GM18867 (cell line): ENCODE measurements at regions not wholly inside any gene's neighbourhood (a gene's known extent, or its start where the extent isn't known, plus 50 kb on each side); places are given as distances from the start of the nearest gene placed in this dataset.

ENCODE experiments used
- ATAC-seq: cut with Tn5 transposase; IDR thresholded peaks from one replicate; pipeline ENCODE4 v1.9.1; 2021; ENCODE audit warnings: mild to moderate bottlenecking, moderate library complexity; ENCODE audit not compliant: unreplicated experiment

DNA sequence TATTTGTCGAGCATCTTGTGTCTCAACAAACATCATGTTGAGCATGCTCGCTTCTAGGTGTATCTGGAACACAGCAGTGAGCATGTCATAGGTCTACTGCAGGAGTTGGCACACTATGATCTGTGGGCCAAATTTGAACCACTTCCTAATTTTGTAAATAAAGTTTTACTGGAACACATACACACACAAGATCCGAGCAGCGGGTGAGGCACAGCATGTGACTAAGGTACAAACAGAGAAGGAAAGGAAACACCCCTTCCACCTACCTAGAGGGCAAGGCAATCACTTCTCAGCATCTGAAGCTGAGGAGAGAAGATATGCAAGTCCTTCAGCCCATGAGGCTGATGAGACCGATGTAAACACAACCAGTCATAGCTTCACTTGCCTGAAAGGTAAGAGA lies 200.4 kb downstream of the MED10 start:
- no peak for ATAC-seq

DNA sequence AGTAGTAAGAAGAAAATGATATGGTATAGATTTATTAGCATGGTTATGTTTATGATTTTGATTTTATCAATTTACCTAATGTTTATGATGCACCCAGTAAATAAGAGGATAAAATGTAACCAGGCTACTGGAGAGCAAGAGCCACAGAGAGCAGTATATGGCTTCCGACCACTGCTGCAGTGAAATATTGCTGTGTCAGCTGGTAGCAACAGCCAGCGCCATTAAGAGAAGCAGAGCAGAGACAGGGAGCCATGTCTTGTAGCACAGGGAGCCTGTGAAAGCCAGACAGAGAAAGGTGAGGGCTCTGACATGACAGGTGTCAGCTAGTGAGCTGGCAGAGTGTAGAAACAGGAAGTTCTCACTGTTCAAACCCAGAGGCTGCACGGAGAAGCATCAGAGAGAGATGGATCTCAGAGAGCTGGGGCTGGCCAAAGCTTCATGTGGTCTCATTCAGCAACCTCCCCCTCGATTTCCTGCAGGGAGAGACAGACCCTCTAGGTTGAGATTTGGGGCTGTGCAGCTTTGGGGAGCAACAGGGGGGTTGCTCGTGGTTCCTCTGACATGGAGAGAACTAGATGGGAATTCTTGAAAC lies 202.1 kb downstream of the MED10 start:
- ATAC-seq = peak; percentile 77

DNA sequence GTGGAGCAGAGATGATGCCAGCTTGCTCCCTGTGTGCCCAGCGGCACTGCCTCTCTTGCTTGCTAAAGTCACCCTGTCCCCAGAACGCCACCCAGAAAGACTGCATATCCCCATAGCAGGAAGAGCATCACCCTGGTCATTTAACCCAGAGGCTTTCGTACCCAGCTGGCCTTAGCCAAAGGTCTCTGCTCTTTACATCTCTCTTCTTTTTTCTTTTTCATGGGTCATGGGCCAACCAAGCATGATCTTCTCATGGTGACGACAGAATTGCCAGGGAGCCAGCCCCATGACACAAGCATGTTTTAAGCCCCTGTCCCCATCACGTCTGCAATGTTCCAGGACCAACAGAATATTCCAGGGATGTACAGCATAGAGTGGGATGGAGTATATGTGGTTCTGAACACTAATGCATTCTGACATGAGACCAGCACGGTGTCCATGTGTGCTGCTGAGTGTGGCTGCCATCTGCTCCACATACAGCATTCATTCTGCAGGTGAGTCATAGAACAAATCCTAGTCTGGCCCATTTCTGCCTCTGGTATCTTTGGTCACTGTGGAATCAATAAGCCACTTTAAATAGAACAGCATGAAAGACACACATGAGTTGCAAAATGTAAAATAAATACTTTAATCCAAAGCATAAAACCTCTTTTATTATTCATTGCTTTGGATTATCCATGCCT lies 203.0 kb downstream of the MED10 start:
- no peak for ATAC-seq

DNA sequence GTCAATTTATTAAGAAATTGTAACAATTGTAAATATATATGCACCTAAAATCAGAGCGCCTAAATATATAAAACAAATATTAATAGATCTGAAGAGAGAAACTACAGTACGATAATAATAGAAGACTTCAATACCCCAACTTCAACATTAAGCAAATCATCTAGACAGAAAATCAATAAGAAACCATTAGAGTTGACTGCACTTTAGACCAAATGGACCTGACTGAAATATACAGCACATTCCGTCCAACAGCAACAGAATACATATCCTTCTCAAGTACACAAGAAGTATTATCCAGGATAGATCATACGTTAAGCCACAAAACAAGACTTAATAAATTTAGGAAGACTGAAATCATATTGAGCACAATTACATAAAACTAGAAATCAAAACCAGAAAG lies 208.7 kb downstream of the MED10 start:
- ATAC-seq = no peak

DNA sequence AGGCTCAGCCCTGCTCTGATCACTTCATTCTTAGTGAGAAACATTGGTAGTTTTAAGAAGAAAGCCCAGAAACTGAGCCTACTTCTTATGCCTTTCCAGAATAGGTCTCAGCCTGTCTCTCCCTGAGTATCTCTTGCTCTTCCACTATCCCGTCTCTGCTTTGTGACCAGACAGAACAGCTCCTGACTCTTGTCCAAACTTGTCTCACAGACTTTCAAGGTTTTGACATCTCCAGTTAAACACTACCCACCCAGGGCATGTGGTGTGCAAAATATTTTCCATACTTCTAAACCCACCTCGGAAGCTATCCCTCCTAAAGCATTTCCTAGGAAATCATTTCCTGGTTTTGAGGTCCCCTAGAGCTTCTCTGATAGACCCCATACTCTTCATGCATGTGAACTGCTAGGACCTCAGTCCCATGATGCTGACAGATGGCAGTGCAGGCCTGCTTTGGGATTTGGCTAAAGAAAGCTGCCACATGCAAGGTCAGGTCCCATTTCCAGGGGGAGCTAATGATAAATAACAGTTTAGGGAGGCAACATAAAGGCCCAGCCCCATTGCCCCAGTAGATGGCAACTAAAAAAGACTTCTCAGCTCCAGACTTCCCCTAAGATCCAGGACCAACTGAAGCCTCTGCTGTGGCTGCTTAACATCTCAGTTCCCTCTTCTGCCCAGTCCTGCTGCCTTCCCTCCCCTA lies 211.5 kb downstream of the MED10 start:
- ATAC-seq = no peak

DNA sequence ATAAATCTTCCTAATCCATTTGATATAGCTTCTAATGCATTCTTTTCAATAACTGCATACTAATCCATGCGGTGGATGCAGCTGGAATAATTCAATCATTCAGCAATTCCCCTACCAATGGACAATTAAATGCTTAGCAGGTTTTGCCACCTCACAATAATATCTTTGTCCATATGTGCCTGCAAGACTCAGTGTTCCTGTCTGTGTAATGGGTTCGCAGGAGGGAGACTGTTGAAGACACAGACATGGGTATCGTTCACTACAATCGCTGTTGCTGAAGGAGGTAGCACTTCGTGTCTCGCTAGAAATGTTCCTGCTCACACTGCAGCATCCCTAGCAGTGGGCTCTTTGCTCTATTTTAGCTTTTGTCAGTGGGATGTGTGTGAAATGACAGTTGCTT lies 214.4 kb downstream of the MED10 start:
- no peak for ATAC-seq

DNA sequence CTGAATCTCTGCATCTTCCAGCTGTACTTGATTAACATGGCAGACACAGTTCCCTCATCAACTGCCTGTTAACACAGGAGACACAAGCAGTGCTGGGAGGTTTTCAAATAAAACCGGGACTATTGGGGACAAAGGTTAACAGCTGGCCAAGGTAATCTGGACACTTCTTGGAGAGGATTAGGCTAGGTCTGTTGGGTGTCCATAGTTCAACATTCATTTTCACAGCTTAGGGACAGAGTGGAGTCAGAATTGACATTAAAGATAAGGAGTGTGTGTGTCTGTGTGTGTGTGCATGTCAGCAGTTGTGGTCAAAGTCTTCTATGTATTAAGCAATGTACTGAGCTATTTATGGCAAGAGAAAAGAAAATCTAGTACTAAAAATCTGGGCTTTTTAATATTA lies 216.2 kb downstream of the MED10 start:
- ATAC-seq = no peak

DNA sequence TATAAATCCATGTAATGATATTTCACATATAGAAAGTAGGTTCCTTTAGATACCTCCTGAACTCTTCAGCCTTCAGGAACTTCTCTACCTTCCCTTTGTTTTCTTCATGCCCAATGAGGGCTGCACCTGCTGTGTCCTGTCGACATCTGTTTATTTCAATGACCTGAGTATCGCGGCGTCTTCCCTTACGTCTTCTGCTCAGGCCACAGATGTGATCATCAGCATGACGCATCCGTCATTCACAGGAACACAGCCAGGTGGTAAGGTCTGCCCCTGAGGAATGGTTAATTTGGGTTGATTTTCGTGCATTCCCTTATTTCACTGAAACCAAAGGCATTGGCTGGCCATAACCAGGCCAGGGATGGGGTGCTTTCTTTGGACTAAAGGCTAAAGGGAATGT lies 217.1 kb downstream of the MED10 start:
- no peak for ATAC-seq

DNA sequence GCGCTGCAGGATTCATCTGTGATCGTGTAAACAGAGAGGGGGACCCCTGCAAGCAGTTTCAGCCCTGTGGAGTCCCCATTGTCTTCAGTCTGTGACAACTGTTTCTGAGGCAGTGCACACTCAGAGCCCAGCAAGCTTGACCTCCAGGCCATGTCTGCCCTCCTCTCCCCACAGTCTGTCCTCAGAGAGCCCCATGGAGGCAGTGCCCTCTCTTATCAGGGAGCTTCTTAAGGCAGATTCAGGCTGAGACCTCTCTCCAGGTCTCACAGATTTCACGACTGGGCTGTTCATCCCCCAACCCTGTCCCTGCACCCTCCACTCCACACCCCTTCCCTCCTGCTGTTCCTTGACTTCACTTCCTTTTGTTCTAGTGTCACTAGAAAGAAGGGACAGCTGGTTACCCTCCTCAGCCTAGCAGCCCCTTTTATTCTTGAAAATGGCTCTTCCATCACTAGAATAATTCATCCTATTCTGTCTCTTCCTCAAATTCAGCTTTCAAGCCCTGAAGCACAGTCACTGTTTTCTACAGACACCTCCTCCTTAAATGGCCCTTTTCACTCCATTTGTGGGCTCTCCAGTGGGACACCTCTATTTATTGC lies 218.4 kb downstream of the MED10 start:
- no peak for ATAC-seq

DNA sequence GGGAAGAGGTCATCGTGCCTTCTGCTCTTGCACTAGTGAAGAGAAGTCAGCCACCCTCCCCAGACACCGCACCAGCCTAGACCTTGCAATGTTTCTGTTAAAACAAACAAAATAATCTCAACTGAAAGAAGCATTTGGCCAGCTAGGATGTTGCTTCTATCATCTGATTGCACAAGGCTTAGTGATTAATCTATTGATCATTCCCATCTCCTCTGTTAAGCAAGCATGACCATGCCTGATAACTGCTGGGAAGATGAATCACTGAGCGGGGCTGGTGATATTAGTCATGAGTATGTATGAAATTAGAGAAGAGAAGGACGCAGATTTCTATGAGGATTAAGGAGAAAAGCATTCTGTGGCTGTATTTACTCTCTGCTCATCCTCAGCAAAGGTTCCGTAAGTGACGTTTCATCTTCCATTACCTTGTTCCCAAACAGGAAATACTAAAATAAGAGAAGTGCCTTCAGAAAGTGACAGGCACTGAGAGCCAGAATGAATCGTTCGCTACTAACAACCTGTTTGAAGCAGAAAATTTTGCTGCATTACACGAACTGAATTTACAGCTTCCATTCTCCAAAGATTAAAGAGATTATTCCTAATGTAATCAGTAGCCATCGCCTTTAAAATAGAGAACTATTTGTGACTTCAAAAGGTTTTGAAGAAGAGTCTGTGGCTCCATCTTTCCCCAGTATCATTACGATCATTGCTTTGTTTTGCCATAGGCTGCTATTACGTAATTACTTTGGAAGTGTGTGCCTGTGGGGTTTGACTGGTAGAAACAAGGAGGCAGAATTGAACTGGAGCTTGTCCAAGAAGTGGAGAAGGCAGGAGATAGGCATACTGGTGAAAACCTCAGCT lies 219.1 kb downstream of the MED10 start:
- ATAC-seq = no peak

DNA sequence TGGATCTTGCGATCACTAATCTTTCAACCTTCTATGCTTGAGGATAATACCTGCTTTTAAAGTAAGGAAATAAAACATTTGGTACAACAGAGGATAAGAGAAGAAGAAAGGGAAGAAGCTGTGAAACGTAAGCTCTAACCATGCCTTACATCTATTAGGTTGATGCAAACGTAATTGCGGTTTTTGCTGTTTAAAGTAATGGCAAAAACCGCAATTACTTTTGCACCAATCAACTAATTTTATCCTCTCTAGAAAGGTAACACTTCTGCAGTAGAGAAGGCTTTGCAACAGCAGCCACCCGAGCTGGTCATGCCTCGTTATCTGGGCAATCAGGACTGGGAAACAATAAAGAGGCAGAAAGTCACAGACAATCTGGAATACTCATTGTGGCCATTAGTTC lies 224.1 kb downstream of the MED10 start:
- no peak for ATAC-seq

DNA sequence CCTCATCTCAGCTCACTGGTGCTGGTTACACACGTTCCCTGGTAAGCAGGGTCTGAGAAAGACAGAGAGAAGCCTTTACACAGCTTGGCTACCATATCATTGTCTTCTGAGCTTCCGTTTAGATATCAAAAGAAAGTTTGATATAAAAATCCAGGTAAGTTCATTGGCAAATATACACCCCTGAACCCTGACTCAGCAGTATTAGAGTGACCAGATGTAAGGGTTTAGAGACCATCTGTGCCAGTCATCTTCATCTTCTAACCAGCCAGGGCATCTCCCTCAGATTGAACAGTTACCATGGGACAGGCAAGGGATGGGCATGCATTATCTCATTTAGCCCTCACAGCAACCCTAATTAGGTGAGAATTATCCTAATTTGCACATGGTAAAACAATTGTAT lies 232.1 kb downstream of the MED10 start:
- no peak for ATAC-seq

DNA sequence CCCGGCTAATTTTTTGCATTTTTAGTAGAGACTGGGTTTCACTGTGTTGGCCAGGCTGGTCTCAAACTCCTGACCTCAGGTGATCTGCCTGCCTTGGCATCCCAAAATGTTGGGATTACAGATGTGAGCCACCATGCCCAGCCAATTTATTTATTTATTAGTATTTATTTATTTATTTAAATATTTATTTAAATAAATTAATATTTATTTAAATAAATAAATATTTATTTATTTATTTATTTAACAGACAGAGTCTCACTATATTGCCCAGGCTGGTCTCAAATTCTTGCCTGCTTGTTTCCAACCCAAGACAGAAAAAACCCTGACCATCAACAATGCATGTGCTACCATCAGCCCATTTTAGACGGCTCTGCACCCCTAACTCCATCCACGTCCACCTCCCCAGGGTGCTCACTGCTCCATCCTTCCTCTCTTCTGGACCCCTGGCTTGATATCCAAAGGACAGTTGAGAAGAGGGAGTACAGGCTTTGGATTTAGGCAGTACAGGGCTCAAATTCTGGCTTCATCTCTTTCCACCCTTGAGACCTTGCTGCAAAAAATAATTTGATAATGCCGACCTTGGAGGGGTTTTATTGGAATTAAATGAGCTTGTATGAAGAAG lies 232.6 kb downstream of the MED10 start:
- no peak for ATAC-seq

DNA sequence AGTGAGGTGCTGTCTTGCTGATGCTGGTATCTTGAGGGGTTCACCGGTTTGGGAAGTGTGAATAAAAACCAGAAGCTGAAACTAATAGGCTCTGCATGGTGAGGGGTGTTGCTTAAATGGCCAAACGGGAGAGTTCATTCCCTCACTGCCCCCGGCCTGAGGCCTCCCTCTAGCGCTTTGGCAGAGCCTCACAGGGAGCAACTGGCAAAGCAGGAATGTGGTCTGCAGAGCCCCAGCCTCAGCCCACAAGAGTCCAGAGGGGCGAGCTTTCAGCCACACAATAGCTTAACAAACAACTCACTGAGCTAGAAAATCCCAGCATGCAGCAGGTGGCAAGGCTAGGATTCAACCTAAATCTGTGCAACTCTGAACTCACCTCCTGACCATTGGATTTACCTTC lies 234.8 kb downstream of the MED10 start:
- no peak for ATAC-seq

DNA sequence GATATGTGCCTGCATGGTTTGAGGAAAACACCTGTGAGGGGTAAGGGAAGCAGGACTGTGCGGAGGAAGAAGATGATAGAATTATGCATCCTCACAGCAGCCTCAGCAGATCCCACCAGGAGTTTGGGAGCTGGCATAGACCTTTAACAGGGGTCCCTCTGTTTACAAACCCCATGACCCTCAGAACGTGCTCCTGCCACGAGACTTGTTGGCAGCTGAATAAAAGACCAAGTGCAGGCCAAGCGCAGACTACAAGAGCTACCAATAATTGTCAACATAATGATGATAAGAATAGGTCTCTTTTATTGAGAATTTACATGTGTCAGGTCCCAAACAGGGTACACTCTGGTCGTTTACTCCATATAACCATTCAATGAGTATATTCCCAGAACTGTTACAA lies 236.0 kb downstream of the MED10 start:
- no peak for ATAC-seq

DNA sequence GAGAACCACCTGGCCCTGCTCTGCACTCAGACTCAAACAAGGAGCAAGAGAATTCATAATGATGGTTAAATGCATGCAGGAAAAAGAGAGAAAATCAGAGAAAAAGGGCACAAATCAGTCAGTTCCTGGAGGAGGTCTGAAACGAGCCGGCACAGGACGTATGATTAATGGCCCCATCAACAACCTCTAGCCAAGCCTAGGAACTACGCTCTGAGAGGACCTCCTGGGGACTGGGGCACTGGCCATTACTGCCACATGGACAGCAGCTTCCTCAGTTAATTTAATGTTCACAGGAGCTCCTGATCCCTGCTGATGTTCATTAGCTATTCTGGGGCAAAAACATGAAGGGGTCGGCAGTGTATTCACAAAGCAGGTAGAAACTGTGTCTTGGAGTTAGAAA lies 238.1 kb downstream of the MED10 start:
- ATAC-seq = no peak

DNA sequence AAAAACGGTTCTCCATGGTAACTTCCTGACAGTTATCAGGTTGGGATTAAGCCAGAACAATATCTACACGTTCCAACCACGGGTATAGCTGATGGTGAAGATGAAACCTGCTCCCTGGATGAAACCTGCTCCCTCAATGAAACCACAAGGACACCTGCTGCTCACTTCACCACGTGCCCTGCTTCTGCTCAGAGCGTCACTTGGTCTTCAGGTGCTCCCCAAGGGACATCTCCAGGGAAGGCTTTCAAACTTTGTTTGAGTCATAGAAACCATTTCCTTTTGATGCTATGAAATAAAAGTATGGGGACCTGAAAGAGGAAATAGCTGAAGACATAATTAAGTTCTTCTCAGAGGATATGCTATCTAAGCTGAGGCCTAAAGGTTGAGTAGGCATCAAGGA lies 242.4 kb downstream of the MED10 start:
- no peak for ATAC-seq

DNA sequence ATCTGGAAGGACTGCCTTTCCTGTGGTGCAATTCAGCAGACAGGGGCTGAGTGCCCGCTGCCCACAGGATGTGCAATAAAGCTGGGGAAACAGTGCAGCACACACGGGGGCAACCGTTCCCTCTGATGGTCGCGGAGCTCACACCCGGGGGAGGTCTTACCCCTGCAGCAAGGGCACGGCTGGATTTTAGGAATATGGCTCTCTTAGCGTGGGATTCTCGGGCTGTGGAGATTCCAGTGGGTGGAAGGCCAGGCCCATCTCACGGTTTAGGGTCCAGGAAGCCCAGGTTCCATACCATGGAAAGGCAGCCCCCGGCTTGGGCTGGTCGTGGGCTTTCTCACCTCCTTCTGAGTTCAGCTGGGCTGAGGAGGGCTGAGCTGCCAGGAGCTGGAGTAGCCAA lies 244.1 kb downstream of the MED10 start:
- ATAC-seq = no peak

DNA sequence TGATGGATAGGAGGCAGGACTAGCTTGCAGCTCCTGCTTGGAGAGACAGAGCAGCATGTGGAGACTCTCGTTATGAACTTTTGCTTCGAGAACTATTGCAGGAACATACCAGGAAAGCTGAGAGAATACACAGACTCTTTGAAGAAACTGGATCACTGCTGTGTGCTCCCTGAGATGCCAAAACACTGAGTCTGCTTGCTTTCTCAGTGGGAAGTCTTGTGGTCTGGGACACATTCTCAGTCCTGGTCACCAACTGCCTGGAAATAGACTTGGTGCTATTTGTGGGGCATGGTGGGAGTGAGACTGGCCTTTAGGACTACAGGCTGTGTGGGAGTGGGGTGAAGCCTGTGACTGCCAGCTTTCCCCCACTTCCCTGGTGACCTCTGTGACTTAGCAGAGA lies 252.6 kb downstream of the MED10 start:
- no peak for ATAC-seq

DNA sequence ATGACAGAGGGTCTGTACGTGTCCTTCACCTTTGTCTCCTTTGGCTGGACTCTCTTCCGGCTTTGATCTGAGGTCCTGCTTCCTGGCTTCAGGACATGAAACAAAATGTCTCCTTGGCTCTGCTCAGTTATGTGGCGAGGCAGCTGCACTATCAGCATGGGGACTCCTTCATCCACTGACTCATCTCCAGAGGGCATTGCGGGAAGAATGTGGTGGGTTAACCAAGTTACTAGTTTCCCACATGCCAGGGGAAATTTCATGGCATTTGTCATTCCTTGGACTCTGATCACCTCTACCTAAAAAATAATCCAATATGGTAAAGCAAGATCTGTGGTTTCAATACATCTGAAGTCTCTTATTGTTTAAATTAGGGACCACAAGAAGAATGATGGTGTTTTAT lies 259.7 kb downstream of the MED10 start:
- ATAC-seq = no peak

DNA sequence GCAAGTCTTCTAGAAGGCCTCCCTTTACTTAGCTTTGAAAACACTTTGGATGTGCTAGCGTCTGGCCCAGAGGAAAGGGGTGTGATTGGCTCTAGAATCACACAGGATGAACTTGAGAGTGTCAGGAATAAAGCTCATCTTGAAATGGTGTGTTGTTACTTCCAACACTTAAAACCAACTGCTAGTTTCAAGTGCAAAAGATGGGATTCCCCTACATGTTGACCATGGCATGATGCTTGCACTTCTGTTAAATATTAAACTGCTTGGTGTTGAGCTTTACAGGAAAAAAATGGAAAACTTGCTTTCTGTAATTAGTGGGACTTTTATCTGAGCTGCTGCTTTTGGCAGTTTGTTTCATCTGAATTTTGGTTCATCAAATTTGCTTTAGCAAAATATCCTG lies 261.1 kb downstream of the MED10 start:
- ATAC-seq = no peak
